Aorta (tissue), 5 donors: ENCODE measurements at regions not wholly inside any gene's neighbourhood (a gene's known extent, or its start where the extent isn't known, plus 50 kb on each side); places are given as distances from the start of the nearest gene placed in this dataset.
"Not testable (repeated sequence)": the region's sequence is repeated elsewhere in the genome, so short reads cannot be mapped to it uniquely, and the experiment has no call there.

Source experiments
- ATAC-seq: fragments of 200-7000 bp; cut with Tn5 transposase; one replicate; pipeline ENCODE4 v1.9.1; 2022; ENCODE audit warnings: moderate library complexity; ENCODE audit not compliant: low FRiP score
- DNase-seq, 2 donors: peaks; one replicate each; pipeline ENCODE4 v3.0.0-alpha.2; 2020
- H3K27ac ChIP-seq, 2 donors: one replicate each; pipeline ENCODE4 v1.5.1; 2013; ENCODE audit warnings: low read length in 2 of 2, mild to moderate bottlenecking in 2 of 2, moderate library complexity in 2 of 2, control low read depth in 1 of 2, inconsistent platforms in 1 of 2, low read depth in 1 of 2
- H3K27me3 ChIP-seq, 2 donors: one replicate each; pipeline ENCODE4 v1.6.1; 2013; ENCODE audit warnings: control low read depth in 1 of 2, low read length in 1 of 2, mild to moderate bottlenecking in 1 of 2, moderate library complexity in 1 of 2; ENCODE audit not compliant: insufficient read depth in 2 of 2, control insufficient read depth in 1 of 2
- H3K36me3 ChIP-seq, 2 donors: one replicate each; pipeline ENCODE4 v1.6.1; 2013; ENCODE audit warnings: control low read depth in 1 of 2, low read length in 1 of 2, mild to moderate bottlenecking in 1 of 2; ENCODE audit not compliant: insufficient read depth in 2 of 2, control insufficient read depth in 1 of 2
- H3K4me1 ChIP-seq, 2 donors: one replicate each; pipeline ENCODE4 v1.6.1; 2013; ENCODE audit warnings: low read length in 2 of 2, control low read depth in 1 of 2, mild to moderate bottlenecking in 1 of 2, moderate library complexity in 1 of 2; ENCODE audit not compliant: insufficient read depth in 2 of 2, control insufficient read depth in 1 of 2
- H3K4me3 ChIP-seq, 2 donors: one replicate each; pipeline ENCODE4 v1.5.1; 2013; ENCODE audit warnings: low read length in 2 of 2, control low read depth in 1 of 2, mild to moderate bottlenecking in 1 of 2
- H3K9me3 ChIP-seq: one replicate; pipeline ENCODE4 v1.6.1; 2013; ENCODE audit warnings: mild to moderate bottlenecking, low read length; ENCODE audit not compliant: control insufficient read depth
- WGBS, 2 donors: extraction: QIAGEN DNeasy Blood & Tissue Kit; methylation state at CpG; one replicate each; pipeline ENCODE4 v1.1.7; 2013; 5-methylcytosine and 5-hydroxymethylcytosine counted together
- intact Hi-C, 2 donors: fragments of 100-400 bp; cut with DNase I; formaldehyde crosslinking; loops; one replicate each; pipeline versions ENCODE4 v1.14.2 to v1.15.0; 2022
- donor health status: healthy with polysubstance abuse.
- donor health status: Bipolar disorder and iron deficiency.
- donor health status: DM: no; HTN: no; CAD: no.
- donor health status: DM: no; HTN: no; CAD: no.
- donor health status: DM: yes; HTN: yes; CAD: no.

GRCh38 chr20:50357783-50358161 lies 152.4 kb upstream of the PTPN1 start:
- no peak overlapping the region for H3K27ac ChIP-seq
- H3K27me3 ChIP-seq: no peaks in the 10 kb centered on the region
- peak in 1 of 2 donors; percentile 66 for DNase-seq
- intact Hi-C loops: no loop called here
- 94 to 99% methylated on average over 6 of the region's 6 CpGs for WGBS, 2 donors
- H3K9me3 ChIP-seq: no peaks in the 10 kb centered on the region
- H3K36me3 ChIP-seq: no peaks in the 10 kb centered on the region
- no peak overlapping the region for H3K4me3 ChIP-seq
- H3K4me1 ChIP-seq: no peaks in the 10 kb centered on the region
- no peak for ATAC-seq

DNA sequence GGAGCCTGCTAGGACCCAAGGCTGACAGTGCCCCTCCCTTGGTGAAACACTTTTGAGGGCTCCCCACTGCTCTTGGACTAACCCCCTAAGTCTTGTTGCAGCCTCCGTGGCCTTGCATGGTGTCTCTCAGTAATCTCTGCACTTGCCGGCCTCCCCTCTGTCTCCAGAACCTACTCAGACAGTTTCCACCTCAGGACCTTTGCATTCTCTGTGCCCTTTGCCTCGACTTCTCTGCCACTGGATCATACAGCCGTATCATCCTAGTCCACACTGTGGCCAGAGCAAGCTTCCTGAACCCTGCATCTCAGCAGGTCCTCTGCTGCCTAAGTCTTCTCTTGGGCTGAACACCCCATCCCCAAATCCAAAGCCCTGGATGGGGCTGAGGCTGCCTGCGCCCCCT lies 152.0 kb upstream of the PTPN1 start:
- no peaks in the 10 kb centered on the region for H3K36me3 ChIP-seq
- WGBS, 2 donors: 93 to 94% methylated on average over 5 of the region's 5 CpGs
- DNase-seq (no peak), ATAC-seq (no peak)
- intact Hi-C loops: no loop called here
- H3K4me3 ChIP-seq: no peak overlapping the region
- H3K4me1 ChIP-seq: no peaks in the 10 kb centered on the region
- no peaks in the 10 kb centered on the region for H3K9me3 ChIP-seq
- H3K27me3 ChIP-seq: no peaks in the 10 kb centered on the region
- no peak overlapping the region for H3K27ac ChIP-seq

DNA sequence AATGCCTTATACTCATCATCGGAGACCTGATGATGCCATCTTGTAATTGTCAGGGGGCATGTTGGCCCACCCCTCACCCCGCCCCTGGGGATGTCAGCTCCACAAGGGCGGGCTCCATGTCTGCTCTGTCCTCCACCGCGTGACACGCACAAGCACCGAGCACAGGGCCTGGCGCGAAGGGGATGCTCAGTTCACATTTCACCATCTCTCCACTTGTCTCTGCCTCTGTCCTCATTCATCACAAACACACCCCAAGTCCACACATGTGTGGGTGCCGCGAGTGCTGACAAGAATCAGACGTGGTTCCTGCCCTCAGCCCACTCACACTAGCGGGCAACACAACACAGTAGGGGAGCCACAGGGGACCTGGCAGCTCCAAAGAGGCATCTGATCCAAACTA lies 151.2 kb upstream of the PTPN1 start:
- DNase-seq: peak in 1 of 2 donors; percentile 58
- Histone ChIP-seq H3K27ac (no peak overlapping the region), H3K9me3 (no peaks in the 10 kb centered on the region), H3K4me3 (no peak overlapping the region), H3K4me1 (no peaks in the 10 kb centered on the region), H3K36me3 (no peaks in the 10 kb centered on the region), H3K27me3 (no peaks in the 10 kb centered on the region)
- intact Hi-C loops: no loop called here
- no peak for ATAC-seq
- 91 to 94% methylated on average over 13 of the region's 13 CpGs for WGBS, 2 donors

- no peaks in the 10 kb centered on the region for H3K9me3 ChIP-seq
- 87% methylated on average over 7 to 8 of the region's 8 CpGs for WGBS, 2 donors
- no peaks in the 10 kb centered on the region for H3K27me3 ChIP-seq
- H3K36me3 ChIP-seq: no peaks in the 10 kb centered on the region
- H3K4me3 ChIP-seq: no peak overlapping the region
- H3K27ac ChIP-seq: no peak overlapping the region
- no peaks in the 10 kb centered on the region for H3K4me1 ChIP-seq
- DNase-seq (peak in 1 of 2 donors; percentile 51), ATAC-seq (no peak)
- intact Hi-C loops: no loop called here
Measured at GRCh38 chr20:50359607-50360217, 150.5 kb upstream of the PTPN1 start.

DNA sequence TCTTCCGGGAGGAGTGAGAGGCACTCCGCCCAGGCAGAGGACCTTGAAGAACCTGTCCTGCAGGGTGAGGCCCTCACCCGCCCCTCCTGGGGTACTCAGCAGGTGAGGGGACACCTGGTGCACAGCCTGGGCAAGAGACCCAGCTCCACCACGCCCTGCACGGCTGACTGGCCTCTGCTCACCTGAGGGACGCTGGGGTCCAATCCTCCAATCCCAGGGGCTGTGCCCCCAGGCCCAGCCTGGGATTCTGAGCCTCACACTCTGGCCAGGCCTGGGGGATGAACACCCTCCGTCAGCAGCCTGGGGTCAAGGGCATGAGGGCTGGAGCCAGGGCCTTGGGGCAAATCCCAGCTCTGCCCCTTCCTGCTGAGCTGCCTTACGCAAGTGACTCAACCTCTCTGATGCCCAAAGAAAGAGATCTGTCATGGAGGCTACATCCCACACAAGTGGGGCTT lies 149.9 kb upstream of the PTPN1 start:
- Histone ChIP-seq H3K4me3 (no peak overlapping the region), H3K4me1 (no peaks in the 10 kb centered on the region), H3K27ac (no peak overlapping the region), H3K27me3 (no peaks in the 10 kb centered on the region), H3K9me3 (no peaks in the 10 kb centered on the region), H3K36me3 (no peaks in the 10 kb centered on the region)
- 88 to 89% methylated on average over 8 of the region's 8 CpGs for WGBS, 2 donors
- intact Hi-C loops: no loop called here
- DNase-seq: peak in 1 of 2 donors; percentile 63
- ATAC-seq: no peak

GRCh38 chr20:50360921-50361320 lies 149.3 kb upstream of the PTPN1 start:
- WGBS, 2 donors: 90 to 91% methylated on average over 8 of the region's 8 CpGs
- Histone ChIP-seq H3K27me3 (no peaks in the 10 kb centered on the region), H3K36me3 (no peaks in the 10 kb centered on the region), H3K27ac (no peak overlapping the region), H3K9me3 (no peaks in the 10 kb centered on the region), H3K4me3 (no peak overlapping the region), H3K4me1 (no peaks in the 10 kb centered on the region)
- ATAC-seq (no peak), DNase-seq (peak; percentile 37 to 42)
- intact Hi-C loops: no loop called here

DNA sequence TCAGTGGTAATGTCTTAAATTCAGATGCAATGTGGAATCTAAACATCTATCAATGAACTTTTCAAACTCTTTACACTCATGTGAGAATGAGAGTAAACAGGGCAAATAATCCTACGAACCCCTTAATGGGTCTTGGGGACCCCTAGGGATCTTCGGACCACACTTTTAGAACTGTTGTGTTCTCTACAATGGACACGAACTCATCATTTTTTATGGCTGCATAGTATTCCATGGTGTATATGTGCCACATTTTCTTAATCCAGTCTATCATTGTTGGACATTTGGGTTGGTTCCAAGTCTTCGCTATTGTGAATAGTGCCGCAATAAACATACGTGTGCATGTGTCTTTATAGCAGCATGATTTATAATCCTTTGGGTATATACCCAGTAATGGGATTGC lies 148.0 kb upstream of the PTPN1 start:
- H3K4me1 ChIP-seq, H3K27me3 ChIP-seq, ATAC-seq, H3K36me3 ChIP-seq, H3K27ac ChIP-seq, H3K4me3 ChIP-seq, intact Hi-C loops, H3K9me3 ChIP-seq, DNase-seq: not testable (repeated sequence)
- 96% methylated on average over 3 to 4 of the region's 6 CpGs for WGBS, 2 donors

DNA sequence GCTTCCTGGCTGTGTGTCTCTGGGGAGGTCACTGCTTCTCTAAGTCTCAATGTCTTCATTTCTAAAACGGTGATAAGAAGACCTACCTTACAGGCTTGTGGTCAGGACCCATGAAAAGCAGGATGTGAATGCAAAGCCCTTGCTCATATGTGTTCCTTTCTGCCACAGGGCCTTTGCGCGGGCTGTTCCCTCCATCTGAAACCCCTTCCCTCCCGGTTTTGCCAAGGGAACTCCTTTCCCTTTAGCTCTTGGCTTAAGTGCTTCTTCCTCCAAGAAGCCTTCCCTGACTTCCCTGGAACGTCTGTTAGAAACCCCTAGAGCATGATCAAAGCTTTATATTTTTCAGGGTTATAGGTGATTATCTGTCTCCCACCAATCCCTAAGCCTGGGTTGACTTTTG lies 147.2 kb upstream of the PTPN1 start:
- no peak for ATAC-seq
- H3K4me1 ChIP-seq: no peaks in the 10 kb centered on the region
- H3K27me3 ChIP-seq: no peaks in the 10 kb centered on the region
- H3K4me3 ChIP-seq: no peak overlapping the region
- no peak overlapping the region for H3K27ac ChIP-seq
- WGBS, 2 donors: 84 to 90% methylated on average over 5 of the region's 5 CpGs
- no peaks in the 10 kb centered on the region for H3K36me3 ChIP-seq
- no peak for DNase-seq
- no peaks in the 10 kb centered on the region for H3K9me3 ChIP-seq
- intact Hi-C loops: no loop called here

GRCh38 chr20:50363479-50363878 lies 146.7 kb upstream of the PTPN1 start:
- ATAC-seq: no peak
- 91 to 96% methylated on average over 5 of the region's 5 CpGs for WGBS, 2 donors
- DNase-seq: no peak
- Histone ChIP-seq H3K4me1 (no peaks in the 10 kb centered on the region), H3K27me3 (no peaks in the 10 kb centered on the region), H3K36me3 (no peaks in the 10 kb centered on the region), H3K27ac (no peak overlapping the region), H3K4me3 (no peak overlapping the region), H3K9me3 (no peaks in the 10 kb centered on the region)
- intact Hi-C loops: no loop called here
